ENCODE measurements at regions not wholly inside any gene's neighbourhood (a gene's known extent, or its start where the extent isn't known, plus 50 kb on each side); places are given as distances from the start of the nearest gene placed in this dataset.

DNA sequence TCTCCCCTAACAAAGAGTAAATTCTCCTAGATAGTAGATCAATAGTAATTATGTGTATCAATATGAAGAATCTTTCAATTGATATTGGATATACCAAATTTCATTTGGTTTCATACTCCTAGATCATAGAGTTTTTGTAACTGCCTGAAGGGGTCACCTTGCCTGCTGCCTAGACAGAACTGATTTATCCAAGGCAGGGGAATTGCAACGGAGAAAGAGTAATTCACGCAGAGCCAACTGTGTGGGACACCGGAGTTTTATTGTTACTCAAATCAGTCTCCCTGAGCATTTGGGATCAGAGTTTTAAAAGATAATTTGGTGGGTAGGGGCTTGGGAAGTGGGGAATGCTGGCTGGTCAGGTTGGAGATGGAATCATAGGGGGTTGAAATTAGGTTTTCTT is 92.2 kb upstream of the SLC8A1 start:
- TF ChIP-seq CTCF (conservative IDR thresholded peaks at IDR 0.05 in 1 of 2, IDR thresholded peaks at IDR 0.05 in 1 of 2; ENCODE audit: low read depth in 1 of 2, low read length in 2 of 2) (no peak), EZH2 (IDR thresholded peaks at IDR 0.05; ENCODE audit: low read length, missing control alignments) (no peak)

Data from fibroblast of lung (primary cell).